ENCODE measurements at regions not wholly inside any gene's neighbourhood (a gene's known extent, or its start where the extent isn't known, plus 50 kb on each side); places are given as distances from the start of the nearest gene placed in this dataset.

DNA sequence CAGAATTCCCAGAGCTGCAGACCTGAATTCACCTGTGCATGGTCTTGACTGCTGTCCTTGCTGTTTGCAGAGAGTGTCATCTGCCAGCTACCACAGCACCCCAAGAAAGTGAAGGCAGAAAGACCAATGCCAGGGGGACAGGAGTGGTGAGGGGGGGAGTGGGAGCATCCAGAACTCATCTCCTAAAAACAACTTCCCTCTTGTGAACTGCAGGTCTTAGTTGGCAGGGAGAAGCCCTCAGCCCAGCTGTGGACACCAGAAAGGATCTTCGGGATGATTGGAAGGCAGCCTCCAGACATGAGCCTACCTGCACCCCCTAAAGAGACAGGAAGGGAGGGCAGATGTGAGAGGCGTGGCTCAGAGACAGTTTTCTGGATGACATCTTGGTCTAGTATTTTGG lies 615.8 kb upstream of the MGMT start:
- DNase-seq (ENCODE audit: low read depth, low spot score), result no peak

DNA sequence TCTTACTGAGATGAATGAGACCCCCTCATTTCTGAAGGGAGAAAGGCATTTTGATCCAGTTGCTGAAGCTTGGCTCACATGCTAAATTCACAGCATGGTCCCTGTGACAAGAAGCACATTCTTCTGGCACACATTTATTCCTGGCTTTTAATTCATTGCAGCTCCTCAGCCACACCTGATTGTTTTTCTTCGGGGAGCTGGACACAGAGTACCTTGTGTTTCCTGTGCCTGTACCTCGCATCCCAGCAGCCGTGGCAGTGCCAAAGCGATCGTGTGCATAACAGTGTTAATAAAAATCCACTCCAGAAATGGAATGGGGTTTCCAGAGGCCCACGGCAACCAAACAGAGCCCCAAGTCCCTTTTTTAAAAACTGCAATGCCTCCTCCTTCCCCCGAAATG lies 615.3 kb upstream of the MGMT start:
- no peak for DNase-seq (ENCODE audit: low read depth, low spot score)

DNA sequence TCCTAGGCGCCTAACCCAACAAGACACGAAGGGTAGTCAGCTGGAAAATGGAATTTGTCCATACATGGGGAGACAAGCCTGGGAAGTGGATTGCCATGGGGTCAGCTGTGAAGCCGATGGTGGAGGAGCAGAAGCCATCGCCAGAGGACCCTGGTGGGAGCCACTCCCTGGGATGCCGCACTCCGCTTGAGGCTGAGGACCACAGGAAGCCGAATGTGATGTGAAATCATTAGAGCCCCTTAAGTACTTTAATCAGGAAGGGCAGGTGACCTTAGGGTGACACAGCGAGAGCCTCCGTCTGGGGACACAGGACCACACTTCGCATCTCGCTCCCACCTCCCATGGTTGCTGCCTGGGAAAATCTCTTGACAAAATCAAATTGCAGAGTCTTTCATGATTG lies 614.6 kb upstream of the MGMT start:
- no peak for DNase-seq (ENCODE audit: low read depth, low spot score)

DNA sequence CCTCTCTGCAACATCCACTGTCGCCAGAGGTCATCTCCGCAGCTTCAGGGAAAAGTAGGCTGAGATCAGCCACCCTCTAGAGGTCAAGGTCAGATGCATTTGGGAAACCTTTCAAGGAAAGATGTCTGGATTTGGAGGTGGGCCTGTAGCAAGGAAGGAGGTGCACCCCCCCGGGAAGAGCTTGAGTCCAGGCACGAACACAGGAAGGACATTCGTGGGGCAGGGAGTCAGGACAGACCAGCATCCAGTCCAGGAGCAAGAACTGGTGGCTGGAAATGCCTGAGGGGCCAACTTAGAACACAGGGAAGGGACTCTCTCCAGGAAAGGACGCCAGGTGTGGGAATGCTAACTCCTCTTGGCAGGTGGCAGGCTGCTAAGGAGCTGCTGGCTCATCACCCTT lies 614.1 kb upstream of the MGMT start:
- no peak for DNase-seq (ENCODE audit: low read depth, low spot score)

DNA sequence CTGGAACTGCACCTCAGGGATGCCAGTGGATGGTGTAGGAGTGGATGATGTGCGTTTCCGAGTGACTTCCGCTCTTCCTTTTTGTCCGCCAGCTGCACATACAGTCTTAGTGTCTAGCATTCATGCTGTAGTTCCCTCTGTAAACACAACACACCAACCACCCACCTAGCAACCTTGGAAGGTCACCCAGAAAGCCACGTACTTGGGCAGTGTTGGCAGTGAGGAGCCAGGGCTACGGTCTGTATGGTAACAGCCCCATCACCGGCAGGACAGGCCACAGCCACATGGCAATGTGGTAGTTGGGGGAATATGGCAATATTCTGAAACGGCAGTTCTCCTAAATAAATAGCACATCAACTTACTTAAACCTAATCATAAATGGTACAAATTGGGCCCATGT lies 613.5 kb upstream of the MGMT start:
- no peak for DNase-seq (ENCODE audit: low read depth, low spot score)

DNA sequence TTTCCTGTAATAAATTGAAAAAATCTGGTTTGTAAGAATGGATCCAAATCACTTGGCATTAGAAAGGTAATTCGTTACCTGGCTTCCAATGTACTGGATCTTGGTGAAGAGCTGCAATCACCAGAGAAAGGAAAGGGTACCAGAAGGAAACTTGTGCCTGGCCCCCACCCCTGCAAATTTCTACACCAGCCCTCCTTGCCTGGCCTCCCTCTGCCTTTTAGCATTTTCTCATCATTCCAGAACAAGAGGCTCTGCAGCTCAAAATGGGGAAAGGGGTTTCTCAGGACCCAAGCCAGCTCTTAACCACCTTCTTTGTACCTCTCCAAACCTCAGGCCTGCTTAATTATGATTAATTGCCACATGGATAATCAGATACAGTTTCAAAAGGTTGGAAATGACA lies 612.8 kb upstream of the MGMT start:
- no peak for DNase-seq (ENCODE audit: low read depth, low spot score)

DNA sequence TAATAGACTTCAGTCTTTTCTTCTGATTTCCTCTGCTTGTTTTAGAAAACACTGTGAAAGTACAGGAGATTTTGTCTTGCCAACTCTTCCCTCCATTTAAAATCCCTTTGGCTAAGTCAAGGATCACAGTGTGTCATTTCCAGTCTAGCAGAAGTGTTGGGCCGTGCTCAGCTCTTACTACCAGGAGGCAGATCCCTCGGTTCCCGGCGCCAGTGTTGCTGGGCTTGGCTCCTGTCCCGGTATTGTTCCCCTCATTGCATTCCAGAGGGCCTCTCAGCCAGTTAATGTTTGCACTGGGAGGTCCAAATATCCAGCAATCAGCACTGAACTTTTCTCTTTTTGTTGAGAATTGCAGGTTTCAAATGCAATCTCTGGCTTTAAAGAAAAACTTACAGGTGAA lies 612.1 kb upstream of the MGMT start:
- no peak for DNase-seq (ENCODE audit: low read depth, low spot score)

DNA sequence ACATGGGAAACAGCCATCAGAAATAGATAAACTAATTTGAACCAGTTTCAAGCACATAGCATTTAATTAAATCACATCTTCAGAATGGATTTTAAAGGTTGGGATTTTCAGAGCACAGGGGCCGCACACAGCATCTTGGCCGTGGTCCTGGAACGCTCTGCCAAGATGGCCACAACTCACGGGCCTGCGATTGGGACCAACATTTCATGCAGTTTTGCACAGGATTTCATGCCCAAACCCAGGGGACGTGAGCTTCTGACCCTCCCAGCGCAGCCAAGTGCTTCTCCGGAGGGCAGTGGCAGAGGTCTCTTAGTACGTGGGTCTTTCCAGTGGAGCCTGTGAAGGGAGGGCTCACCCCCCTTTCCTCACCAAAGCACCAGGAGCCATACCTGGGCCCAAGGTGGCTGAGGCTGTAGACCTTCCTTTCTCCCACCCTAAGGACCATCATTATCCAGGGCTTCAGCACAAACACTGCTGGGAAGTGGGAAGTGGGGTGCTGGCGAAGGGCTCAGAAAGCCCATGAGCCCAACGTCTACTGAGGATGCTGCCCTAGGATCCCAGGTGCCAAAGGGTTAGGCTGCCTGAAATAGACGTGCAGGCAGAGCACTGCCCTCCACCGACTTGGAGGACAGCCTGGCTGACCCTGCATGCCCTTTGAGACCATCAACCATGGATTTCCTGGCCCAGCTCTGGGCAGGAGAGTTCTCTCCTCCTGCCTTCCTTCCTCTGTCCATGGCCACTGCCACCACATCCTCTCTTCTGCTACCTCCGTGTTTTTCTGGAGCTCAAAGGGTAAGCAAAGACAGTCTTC lies 611.2 kb upstream of the MGMT start:
- DNase-seq (ENCODE audit: low read depth, low spot score), result no peak

DNA sequence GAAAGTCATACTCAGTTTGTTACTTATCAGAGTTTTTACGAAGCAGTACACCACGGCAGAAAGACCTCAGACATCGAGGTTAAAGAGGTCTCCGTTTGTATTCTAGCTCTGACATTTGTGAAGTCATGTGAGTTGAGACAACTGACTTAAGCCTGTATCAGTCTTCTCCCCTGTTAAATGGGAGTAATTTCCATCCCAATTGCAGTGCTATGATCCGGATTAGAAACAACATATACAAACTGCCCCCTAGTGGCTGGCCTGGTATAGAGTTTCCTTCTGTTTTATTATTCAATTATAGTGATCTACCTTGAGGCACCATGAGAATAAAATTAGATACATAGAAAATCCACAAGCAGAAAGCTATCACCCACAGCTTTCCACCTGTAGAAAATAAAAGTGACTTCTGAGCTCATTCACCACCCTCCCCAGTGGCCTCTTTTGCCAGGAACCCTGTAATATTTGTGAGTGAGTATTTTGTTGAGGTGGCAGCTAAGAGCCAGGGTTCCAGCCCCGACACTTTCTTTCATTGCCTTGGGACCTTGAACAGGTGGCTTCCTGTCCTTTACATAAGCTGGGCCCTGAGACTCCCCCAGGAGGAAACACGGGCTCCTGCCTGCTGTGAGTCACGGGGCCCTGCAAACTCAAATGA lies 607.2 kb upstream of the MGMT start:
- no peak for DNase-seq (ENCODE audit: low read depth, low spot score)

DNA sequence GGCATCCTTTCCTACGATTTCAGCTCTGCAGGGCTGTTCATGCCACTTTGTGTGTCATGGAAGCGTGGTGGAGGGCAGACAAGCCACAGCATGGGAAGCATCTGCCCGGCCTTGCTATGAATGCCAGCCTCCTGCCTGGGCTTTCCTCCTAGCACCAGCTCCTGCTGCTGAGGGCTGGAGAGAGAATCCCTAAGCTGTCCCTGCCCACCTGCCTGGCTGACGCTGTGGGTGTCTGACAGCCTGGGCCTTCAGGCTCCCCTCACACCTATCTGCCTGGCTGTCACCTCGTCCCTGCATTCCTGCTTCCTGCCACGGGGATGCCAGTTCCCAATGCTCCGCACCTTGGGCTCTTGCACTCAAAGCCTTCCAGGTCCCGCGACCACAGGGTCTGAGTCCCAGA lies 606.5 kb upstream of the MGMT start:
- DNase-seq (ENCODE audit: low read depth, low spot score), result no peak

DNA sequence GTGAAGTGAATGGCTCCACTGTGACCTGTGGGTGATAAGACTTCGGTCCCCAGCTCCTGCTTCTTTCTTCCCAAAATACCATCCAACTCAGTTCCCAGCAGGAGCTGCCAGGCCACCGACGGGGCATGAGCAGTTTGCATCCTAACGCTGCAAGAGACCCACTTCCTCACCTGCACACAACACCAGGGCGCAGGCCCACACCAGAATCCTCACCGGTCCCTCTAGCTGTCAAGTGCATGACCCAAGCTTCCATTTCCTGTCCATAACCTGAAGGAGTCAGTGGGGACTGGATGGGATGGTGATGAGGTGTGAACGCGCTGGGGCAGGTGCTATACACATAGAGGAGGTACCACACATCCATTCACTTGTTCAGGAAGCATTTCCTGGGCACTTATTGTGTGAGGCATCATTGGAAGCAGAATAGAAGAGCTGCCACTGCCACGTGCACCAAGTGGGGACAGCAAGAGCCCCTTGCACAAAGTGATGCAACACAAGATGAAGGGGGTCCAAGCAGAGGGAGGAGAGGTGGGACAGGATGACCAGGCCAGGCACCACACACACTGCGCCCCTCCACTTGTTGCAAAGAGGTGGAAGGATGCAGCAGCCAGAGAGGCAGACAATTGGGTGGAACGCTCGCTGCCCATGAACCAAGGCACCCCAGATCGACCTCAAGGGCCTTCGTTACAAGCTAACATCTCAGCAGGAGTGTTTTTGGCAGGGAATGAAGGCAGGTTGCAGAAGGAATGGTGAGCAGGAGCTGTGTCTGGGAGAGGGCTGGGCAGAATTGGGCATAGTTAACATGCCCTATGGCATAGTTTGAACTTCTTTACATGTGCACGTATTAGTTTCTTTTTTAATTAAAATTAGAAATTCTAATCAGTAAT lies 605.8 kb upstream of the MGMT start:
- DNase-seq (ENCODE audit: low read depth, low spot score), result no peak

DNA sequence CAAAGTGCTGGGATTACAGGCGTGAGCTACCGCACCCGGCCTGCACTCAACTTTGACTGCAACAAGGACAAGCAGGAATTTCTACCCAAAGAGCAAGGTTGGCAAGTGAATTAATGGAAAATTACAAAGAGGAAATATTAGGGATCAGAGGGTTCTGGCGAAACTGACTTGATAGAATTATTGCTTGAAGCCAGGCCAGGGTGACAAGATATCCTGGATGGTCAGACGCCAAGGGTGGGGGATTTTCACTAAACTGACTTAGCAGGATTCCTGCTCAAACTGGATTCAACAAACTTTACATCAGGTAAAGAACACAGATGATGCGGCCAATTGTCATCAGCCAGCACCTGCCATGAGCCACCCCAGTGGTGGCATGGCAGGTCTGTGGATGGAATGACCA lies 603.6 kb upstream of the MGMT start:
- no peak for DNase-seq (ENCODE audit: low read depth, low spot score)

DNA sequence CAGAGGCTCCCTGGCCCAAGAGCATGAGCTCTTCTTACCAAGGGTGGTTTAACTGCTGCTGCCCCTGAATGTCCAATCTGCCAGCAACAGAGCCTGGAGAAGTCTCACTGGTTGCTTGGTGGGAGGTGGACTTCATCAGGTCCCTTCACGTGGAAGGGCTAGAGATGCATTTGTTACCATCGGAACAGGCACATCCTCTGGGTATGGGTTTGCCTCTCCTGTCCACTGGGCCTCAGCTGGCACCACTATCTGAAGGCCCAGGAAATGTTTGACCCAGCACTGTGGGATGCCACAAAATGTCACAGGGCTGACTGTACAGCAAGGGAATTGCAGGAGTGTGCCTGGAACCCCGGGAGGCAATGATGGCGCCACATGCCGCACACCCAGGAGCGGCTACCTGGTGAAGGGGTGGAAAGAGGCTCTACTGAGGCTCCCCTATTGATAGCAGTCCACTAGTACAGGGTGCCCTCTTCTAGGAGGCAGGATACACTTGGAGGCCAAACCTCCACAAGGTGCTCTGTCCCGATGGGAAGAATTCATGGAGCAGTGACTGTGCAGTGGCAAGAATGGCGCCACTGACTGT lies 603.1 kb upstream of the MGMT start:
- DNase-seq (ENCODE audit: low read depth, low spot score), result no peak

DNA sequence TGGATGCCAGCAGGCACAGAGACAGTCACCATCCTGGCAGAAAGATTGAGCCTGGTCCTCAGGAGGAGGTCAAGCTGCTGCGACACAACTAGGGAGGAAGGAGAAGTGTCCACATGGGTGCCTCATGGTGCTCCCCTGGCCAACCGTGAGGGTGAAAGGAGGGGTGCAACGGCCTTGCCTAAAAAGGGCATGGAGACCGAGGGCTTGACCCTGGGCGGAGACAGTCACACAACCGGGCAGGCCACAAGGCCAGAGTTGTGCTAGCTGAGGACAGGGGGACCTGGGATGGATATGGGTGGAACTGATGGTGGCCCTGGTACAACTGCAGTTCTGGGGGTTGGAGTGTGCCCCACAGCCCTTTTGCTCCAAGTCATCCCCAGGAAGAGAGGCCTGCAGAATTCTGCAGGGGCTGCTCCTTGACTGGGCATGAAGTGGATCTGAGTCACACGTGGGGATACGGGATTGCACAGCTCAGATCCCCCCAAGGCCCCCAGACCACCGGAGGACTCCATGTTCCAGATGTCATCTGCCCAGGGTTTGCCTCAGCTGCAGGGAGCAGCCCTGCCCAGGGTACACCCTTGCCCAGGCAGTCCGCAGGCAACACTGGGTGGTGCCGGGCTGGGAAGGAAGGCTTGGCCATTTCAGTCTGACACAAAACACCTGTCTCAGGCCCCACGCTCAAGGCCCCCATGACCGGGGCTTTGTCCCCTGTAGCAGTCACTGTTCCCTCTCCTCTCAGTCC lies 602.3 kb upstream of the MGMT start:
- DNase-seq (ENCODE audit: low read depth, low spot score), result no peak

DNA sequence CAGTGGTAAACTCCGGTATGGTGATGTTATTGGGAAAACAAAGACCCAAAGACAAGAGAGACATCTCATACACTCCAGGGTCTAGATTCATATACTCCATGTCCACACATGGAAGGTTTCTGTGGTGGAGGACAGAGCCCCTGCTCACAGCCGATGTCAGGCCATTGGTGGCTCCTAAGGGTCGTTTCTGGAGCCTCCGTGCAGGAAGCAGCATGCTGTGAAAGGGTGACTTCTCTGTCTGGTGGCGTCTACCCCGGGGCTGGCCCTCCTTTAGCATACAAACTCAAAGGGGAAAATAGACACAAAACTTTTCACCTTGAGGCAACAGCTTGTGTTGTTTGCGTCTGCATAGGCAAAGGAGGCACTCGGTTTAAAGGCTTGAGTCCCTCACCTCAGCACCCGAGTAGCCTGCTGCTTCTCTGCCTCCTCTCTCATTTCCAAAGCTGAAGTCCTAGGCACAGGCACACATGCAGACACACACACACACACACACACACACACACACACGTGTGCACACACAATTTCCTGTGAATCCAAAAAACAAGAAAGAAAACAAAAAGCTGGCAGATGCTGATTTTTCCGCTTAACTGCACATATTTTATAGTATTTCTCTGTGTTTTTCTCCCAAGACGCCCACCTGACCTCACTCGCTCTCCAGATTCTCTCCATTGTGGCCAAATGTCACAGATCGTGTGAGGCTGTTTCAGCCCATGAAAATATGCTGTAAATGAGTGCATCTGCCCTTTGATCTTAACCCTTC lies 601.4 kb upstream of the MGMT start:
- no peak for DNase-seq (ENCODE audit: low read depth, low spot score)

DNA sequence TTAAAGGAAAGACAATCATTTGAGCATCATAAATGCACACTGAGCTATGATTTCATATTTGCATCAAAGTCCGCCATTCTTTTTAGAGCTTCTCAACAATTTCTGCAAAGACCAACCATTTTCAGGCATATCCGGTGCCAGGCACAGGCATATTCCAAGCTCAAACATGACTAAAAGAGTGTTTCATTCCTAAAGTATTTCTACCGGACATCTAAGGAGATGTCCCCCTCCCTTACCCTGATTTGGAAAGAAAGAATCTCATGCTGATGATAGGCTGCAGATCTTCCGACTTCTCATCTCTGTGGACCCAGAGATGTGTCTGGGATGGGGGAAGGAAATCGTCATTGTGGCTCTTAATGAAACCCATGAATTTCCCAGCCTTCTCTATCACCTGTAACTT lies 600.5 kb upstream of the MGMT start:
- DNase-seq (ENCODE audit: low read depth, low spot score), result no peak

DNA sequence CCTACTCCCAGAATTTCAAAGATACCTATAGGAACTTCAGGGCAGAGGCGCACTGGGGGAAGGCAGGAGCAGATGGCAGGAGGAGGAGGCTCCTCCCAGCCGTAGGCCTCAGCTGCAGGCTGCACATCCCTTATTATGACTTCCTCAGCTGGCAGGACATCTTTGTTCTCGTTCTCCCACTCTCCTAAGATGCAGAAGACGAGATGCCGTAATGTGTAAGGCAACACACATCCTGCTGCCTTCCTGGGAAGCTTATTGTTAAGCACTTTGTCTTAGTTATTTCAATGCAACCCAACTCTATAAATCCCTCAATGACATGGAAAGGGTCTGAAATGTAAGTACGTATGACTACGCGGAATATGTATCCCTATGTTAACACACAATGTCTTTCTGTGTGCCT lies 599.8 kb upstream of the MGMT start:
- DNase-seq (ENCODE audit: low read depth, low spot score), result no peak

DNA sequence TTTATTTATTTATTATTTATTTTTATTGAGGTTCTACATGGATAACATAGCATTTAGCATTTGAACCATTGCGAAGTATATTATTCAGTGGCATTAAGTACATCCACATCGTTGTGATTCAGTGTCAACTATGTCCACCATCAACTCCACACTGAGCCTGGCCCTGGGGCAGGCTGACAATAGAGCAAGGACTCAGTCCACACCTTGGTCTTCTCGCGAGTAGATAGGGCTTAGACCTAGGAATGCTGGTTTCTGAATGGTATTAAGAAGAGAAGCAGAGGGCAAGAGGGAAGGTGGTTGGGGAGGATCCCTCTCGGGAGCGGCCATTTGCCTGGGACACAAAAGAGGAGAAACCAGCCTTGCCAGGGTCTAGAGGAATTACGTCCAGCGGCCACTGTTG lies 599.2 kb upstream of the MGMT start:
- DNase-seq (ENCODE audit: low read depth, low spot score), result no peak

DNA sequence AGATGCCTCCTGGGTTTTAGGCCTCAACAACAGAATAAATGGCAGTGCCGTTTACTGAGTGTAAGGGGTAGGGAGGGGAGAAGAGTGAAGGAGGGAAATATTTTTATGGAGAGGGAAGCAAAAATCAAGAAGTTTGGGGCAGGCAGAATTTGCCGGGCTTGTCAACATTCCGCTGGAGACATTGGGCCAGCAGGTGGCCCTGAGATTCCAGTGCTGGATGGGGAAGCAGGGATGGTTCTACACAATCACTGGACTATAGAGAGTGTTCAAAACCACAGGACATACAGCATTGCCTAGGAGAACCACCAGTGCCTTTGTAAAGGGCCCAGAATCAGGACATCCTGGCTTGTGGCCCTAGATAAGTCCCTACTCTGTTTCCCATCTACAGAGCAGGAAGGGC lies 598.6 kb upstream of the MGMT start:
- DNase-seq (ENCODE audit: low read depth, low spot score), result no peak

DNA sequence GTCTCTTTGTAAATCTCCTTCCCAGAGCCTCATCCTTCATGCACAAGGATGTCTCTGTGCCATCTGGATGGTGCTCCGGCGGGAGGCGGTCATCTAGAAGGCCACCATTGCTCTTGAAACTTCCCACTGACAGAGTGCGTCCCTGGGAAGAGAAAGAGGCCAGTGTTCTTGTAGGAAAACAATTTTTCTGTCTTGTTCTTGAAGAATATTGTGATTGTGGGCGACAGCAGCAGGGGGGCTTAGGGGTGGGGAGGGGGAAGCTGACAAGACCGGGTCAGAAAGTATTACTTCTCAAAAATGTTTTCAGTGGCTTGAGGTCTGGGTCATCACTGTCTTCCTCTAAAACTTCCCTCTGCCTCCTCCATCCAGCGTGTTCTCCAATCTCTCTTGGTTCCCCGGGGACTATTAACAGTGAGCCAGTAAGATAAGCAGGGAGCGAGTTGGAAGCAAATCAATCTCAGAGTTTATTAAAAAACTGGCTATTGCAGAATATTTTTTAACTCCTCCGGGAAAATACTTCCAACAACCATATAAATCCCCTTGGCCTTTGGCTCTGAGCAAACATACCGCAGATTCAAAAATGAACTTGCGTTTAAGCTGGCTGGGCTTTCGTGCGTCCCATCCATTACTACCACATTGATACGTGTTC lies 597.8 kb upstream of the MGMT start:
- DNase-seq (ENCODE audit: low read depth, low spot score), result no peak
